Prostate gland (tissue), 2 donors: ENCODE measurements at regions not wholly inside any gene's neighbourhood (a gene's known extent, or its start where the extent isn't known, plus 50 kb on each side); places are given as distances from the start of the nearest gene placed in this dataset.

Source experiments
- DNase-seq: peaks from one replicate; pipeline ENCODE4 v3.0.0-alpha.2; 2019; ENCODE audit warnings: low spot score
- H3K27ac ChIP-seq, 2 donors: fragments of 200-600 bp; sonication (generic); 2 replicates each; pipeline ENCODE4 v1.5.1; 2017 to 2019
- H3K27me3 ChIP-seq: fragments of 200-600 bp; sonication (generic); replicated peaks from 2 replicates; pipeline ENCODE4 v1.5.1; 2019; ENCODE audit not compliant: insufficient read depth
- H3K36me3 ChIP-seq, 2 donors: fragments of 200-600 bp; sonication (generic); 1 replicate in 1 of 2; 2 replicates in 1 of 2; pipeline versions ENCODE4 v1.5.1 to v1.8.1; 2017 to 2019
- H3K4me1 ChIP-seq: fragments of 200-600 bp; sonication (generic); replicated peaks from 2 replicates; pipeline ENCODE4 v1.5.1; 2019
- H3K4me3 ChIP-seq, 2 donors: fragments of 200-600 bp; sonication (generic); 2 replicates each; pipeline ENCODE4 v1.5.1; 2017 to 2019
- H3K9me3 ChIP-seq: fragments of 200-600 bp; sonication (generic); 2 replicates; pipeline ENCODE4 v1.5.1; 2017
- POLR2A ChIP-seq: fragments of 450-650 bp; IDR thresholded peaks from one replicate; pipeline ENCODE4 v1.6.1; 2016; ENCODE audit warnings: antibody characterized with exemption, mild to moderate bottlenecking
- POLR2AphosphoS5 ChIP-seq: sonication (generic); formaldehyde crosslinking; IDR thresholded peaks from one replicate; pipeline ENCODE4 v1.6.1; 2017; ENCODE audit warnings: antibody characterized with exemption
- WGBS: methylation state at CpG from one replicate; pipeline ENCODE4 v1.1.5; 2018; 5-methylcytosine and 5-hydroxymethylcytosine counted together
- intact Hi-C: fragments of 100-400 bp; cut with DNase I; formaldehyde crosslinking; loops from one replicate; pipeline ENCODE4 v1.14.2; 2022
- TF ChIP-seq, protein P1 (sequence below), 4 experiments: fragments of 200-600 bp in 2 of 4; fragments of 450-650 bp in 2 of 4; sonication (generic) in 2 of 4; IDR thresholded peaks; 1 replicate in 3 of 4; 2 replicates in 1 of 4; pipeline ENCODE4 v1.5.1; 2016 to 2019; ENCODE audit warnings: antibody characterized with exemption in 4 of 4, mild to moderate bottlenecking in 2 of 4, moderate library complexity in 2 of 4

DNA sequence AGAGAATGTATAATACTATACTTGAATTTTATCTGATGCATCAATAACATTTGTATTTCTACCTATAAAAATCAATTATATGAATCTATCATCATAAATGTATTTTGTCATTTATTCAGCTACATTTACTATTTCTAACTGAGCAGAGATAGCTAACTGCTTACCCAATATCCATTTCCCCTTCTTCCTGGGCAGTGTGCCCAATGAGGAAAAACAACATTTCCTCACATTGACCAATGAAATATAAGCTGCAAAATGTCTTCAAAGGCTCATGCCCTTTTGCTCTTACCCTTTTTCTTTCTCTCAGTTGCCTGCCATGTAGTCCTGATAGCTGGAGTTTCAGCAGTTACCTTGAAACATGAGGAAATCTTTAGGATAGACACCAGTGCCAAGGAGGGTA lies 385.8 kb upstream of the PCSK5 start:
- H3K9me3 ChIP-seq, result no peaks in the 10 kb centered on the region
- no peak for DNase-seq
- H3K27ac ChIP-seq, result no peak overlapping the region
- H3K4me3 ChIP-seq, result no peak overlapping the region
- H3K36me3 ChIP-seq, result no peaks in the 10 kb centered on the region
- TF ChIP-seq, protein P1, sequence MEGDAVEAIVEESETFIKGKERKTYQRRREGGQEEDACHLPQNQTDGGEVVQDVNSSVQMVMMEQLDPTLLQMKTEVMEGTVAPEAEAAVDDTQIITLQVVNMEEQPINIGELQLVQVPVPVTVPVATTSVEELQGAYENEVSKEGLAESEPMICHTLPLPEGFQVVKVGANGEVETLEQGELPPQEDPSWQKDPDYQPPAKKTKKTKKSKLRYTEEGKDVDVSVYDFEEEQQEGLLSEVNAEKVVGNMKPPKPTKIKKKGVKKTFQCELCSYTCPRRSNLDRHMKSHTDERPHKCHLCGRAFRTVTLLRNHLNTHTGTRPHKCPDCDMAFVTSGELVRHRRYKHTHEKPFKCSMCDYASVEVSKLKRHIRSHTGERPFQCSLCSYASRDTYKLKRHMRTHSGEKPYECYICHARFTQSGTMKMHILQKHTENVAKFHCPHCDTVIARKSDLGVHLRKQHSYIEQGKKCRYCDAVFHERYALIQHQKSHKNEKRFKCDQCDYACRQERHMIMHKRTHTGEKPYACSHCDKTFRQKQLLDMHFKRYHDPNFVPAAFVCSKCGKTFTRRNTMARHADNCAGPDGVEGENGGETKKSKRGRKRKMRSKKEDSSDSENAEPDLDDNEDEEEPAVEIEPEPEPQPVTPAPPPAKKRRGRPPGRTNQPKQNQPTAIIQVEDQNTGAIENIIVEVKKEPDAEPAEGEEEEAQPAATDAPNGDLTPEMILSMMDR (IDR thresholded peaks at IDR 0.05), result no peak
- no peak for TF ChIP-seq POLR2AphosphoS5
- no peak for TF ChIP-seq POLR2A
- no peaks in the 10 kb centered on the region for H3K27me3 ChIP-seq
- H3K4me1 ChIP-seq, result no peaks in the 10 kb centered on the region
- intact Hi-C loops, result no loop called here

GRCh38 chr9:75505654-75506053 lies 384.8 kb upstream of the PCSK5 start:
- intact Hi-C loops, result no loop called here
- Histone ChIP-seq H3K4me3 (no peak overlapping the region), H3K36me3 (no peaks in the 10 kb centered on the region), H3K27me3 (no peaks in the 10 kb centered on the region), H3K4me1 (no peaks in the 10 kb centered on the region), H3K9me3 (no peaks in the 10 kb centered on the region), H3K27ac (no peak overlapping the region)
- TF ChIP-seq, protein P1 (IDR thresholded peaks at IDR 0.05), result no peak
- TF ChIP-seq POLR2A, result no peak
- TF ChIP-seq POLR2AphosphoS5, result no peak
- no peak for DNase-seq

- DNase-seq, result no peak
- H3K27me3 ChIP-seq, result no peaks in the 10 kb centered on the region
- H3K27ac ChIP-seq, result no peak overlapping the region
- H3K4me1 ChIP-seq, result no peaks in the 10 kb centered on the region
- intact Hi-C loops, result no loop called here
- TF ChIP-seq POLR2A (no peak), POLR2AphosphoS5 (no peak)
- TF ChIP-seq, protein P1 (IDR thresholded peaks at IDR 0.05), result no peak
- no peak overlapping the region for H3K4me3 ChIP-seq
- H3K9me3 ChIP-seq, result no peaks in the 10 kb centered on the region
- no peaks in the 10 kb centered on the region for H3K36me3 ChIP-seq
Observed at GRCh38 chr9:75529463-75529862, 361.0 kb upstream of the PCSK5 start.

DNA sequence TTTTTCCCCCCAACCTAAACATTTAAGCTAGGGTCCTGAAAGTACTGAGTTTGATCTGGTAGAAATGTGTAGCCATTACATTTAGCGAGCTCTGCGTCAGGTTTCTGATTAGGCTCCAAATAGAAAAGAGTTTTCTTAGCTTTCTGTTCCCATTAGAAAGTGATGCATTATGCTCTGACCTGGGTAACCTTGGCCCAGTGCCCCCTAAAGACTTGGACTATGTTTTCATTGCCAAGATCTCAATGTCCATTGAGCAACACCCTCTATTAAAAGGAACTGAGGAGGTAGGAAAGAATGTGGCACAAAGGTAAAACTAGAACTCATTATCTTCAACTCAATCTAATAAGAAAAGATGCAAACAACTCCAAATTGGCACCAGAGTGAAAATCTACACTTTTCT lies 358.9 kb upstream of the PCSK5 start:
- H3K27me3 ChIP-seq, result no peaks in the 10 kb centered on the region
- 84% methylated on average over 2 of the region's 2 CpGs for WGBS
- H3K27ac ChIP-seq, result no peak overlapping the region
- no peaks in the 10 kb centered on the region for H3K4me1 ChIP-seq
- TF ChIP-seq POLR2AphosphoS5 (no peak), POLR2A (no peak)
- TF ChIP-seq, protein P1 (IDR thresholded peaks at IDR 0.05), result no peak
- H3K4me3 ChIP-seq, result no peak overlapping the region
- no peaks in the 10 kb centered on the region for H3K36me3 ChIP-seq
- no peak for DNase-seq
- intact Hi-C loops, result no loop called here
- no peaks in the 10 kb centered on the region for H3K9me3 ChIP-seq

DNA sequence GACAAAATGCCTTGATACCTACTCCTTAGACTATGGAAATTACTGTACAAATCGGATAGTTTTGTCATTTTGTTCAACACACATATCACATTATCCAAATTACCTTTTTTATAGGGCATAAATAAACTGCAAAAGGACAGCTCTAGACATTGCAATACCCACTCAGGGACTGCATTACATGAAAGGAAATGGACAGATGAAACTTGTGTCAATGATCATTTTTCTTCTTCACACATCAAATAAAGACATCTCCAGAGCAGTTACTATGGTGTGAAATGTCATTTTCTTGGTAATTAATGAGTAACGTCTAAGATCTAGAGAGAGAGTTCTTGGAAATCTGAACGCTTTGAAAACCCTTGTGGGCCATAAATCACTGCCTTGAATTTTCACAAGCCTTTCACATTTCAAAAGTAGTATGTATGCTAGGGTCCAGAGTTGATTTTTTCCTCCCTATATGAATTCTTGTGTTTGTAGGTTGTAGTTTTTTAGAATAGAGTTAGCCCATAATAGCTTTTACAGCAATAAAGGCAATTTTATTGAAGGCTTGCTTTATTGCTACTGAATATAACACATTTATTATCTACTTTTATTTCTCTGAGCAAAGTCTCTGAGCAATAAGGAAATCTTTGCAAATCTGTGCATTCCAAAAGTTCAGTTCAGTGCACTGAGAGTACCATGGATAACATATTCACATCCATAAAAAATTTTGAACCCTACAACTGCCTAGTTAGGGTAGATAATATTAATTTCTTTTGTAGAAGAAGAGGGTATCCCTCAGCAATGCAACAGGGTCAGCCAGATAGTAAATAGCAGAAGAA lies 358.0 kb upstream of the PCSK5 start:
- Histone ChIP-seq H3K27me3 (no peaks in the 10 kb centered on the region), H3K4me3 (no peak overlapping the region), H3K9me3 (no peaks in the 10 kb centered on the region), H3K27ac (no peak overlapping the region), H3K4me1 (no peaks in the 10 kb centered on the region), H3K36me3 (no peaks in the 10 kb centered on the region)
- TF ChIP-seq POLR2A (no peak), POLR2AphosphoS5 (no peak)
- TF ChIP-seq, protein P1 (IDR thresholded peaks at IDR 0.05), result no peak
- no peak for DNase-seq
- WGBS, result 14% methylated on average over 3 of the region's 3 CpGs
- intact Hi-C loops, result no loop called here
